ENCODE measurements at regions not wholly inside any gene's neighbourhood (a gene's known extent, or its start where the extent isn't known, plus 50 kb on each side); places are given as distances from the start of the nearest gene placed in this dataset.

GRCh38 chr5:66408576-66408975 lies 187.6 kb upstream of the MAST4 start:
- Histone ChIP-seq H3K79me2 (ENCODE audit: insufficient read depth, low read length) (no peaks in the 10 kb centered on the region), H2AFZ (ENCODE audit: low read depth, low read length, poor library complexity, severe bottlenecking) (no peak overlapping the region), H3K9me2 (ENCODE audit: insufficient read depth) (no peaks in the 10 kb centered on the region), H3K27me3 (ENCODE audit: insufficient read depth, low read length) (0 out of 2 replicates have a peak, but pooled peaks cover 4% of the 10 kb centered on the region), H3K36me3 (ENCODE audit: control insufficient read depth in 1 of 2, insufficient read depth in 2 of 2, low read length in 2 of 2) (no peaks in the 10 kb centered on the region), H3K27ac (ENCODE audit: low read depth, low read length) (no peak overlapping the region), H3K4me1 (ENCODE audit: control insufficient read depth in 1 of 2, insufficient read depth in 2 of 2, low read length in 2 of 2) (no peaks in the 10 kb centered on the region), H3K4me2 (ENCODE audit: low read length) (no peak overlapping the region), H3K9ac (ENCODE audit: low read length) (no peak overlapping the region), H3K4me3 (replicated peaks in 1 of 2; ENCODE audit: low read depth in 1 of 2, low read length in 2 of 2) (no peak overlapping the region), H3K9me3 (ENCODE audit: control insufficient read depth in 1 of 2, insufficient read depth in 1 of 2, low read depth in 1 of 2, low read length in 2 of 2) (no peaks in the 10 kb centered on the region), H4K20me1 (ENCODE audit: insufficient read depth) (no peaks in the 10 kb centered on the region)
- ATAC-seq (no peak), DNase-seq (ENCODE audit: low read depth, low spot score) (no peak)
- ChIA-PET CTCF (no interaction called here), RAD21 (ENCODE audit: low non-redundant PET in 1 of 2, low total read pairs in 2 of 2, uncharacterized antibody in 2 of 2, unreplicated experiment in 2 of 2) (no interaction called here), POLR2A (no interaction called here)
- no peak for TF ChIP-seq ATF3 (IDR thresholded peaks at IDR 0.05)
- no peak for TF ChIP-seq POLR2A (IDR thresholded peaks at IDR 0.05; ENCODE audit: borderline replicate concordance, extremely low read depth, insufficient read depth, insufficient read length)
- TF ChIP-seq EZH2phosphoT487 (IDR thresholded peaks at IDR 0.05; ENCODE audit: borderline replicate concordance) = no peak
- TF ChIP-seq YY1 (IDR thresholded peaks at IDR 0.05; ENCODE audit: extremely low read depth, insufficient replicate concordance, low read depth, low read length) = no peak
- TF ChIP-seq MAX (IDR thresholded peaks at IDR 0.05) = no peak
- no peak for TF ChIP-seq FOSL1 (IDR thresholded peaks at IDR 0.05; ENCODE audit: low read depth)
- TF ChIP-seq ZFX (IDR thresholded peaks at IDR 0.05) = no peak
- TF ChIP-seq EZH2 (IDR thresholded peaks at IDR 0.05) = no peak
- no peak for TF ChIP-seq EGR1 (IDR thresholded peaks at IDR 0.05; ENCODE audit: low read depth)
- TF ChIP-seq SRF (IDR thresholded peaks at IDR 0.05; ENCODE audit: low read depth) = no peak
- TF ChIP-seq SIN3A (IDR thresholded peaks at IDR 0.05; ENCODE audit: low read depth) = no peak
- TF ChIP-seq SP1 (IDR thresholded peaks at IDR 0.05; ENCODE audit: low read depth) = no peak
- no peak for TF ChIP-seq CTCF (IDR thresholded peaks at IDR 0.05 in 2 of 3, conservative IDR thresholded peaks at IDR 0.05 in 1 of 3; ENCODE audit: borderline replicate concordance in 1 of 3, insufficient read depth in 1 of 3, low read depth in 2 of 3, low read length in 2 of 3)
- TF ChIP-seq TCF7L2 (IDR thresholded peaks at IDR 0.05; ENCODE audit: borderline replicate concordance, extremely low read depth, insufficient read depth, insufficient read length) = no peak
- TF ChIP-seq REST (IDR thresholded peaks at IDR 0.05; ENCODE audit: low read depth) = no peak
- TF ChIP-seq RAD21 (IDR thresholded peaks at IDR 0.05; ENCODE audit: low read depth) = no peak
- no peak for TF ChIP-seq POLR2AphosphoS5 (IDR thresholded peaks at IDR 0.05; ENCODE audit: low read depth, low read length)
- no peak for TF ChIP-seq CEBPB (IDR thresholded peaks at IDR 0.05; ENCODE audit: low read depth)
- BruUV-seq (replicated peaks) = no TSS peak
- intact Hi-C loops (cut with micrococcal nuclease) = no loop called here
